DOHH2 (cell line): ENCODE measurements at regions not wholly inside any gene's neighbourhood (a gene's known extent, or its start where the extent isn't known, plus 50 kb on each side); places are given as distances from the start of the nearest gene placed in this dataset.
"Not testable (repeated sequence)": the region's sequence is repeated elsewhere in the genome, so short reads cannot be mapped to it uniquely, and the experiment has no call there.

ENCODE experiments used
- H3F3A ChIP-seq: fragments of 200-600 bp; sonication (generic), shearing (Covaris generic); 2 replicates; pipeline ENCODE4 v1.6.0; 2016; ENCODE audit warnings: antibody characterized with exemption, mild to moderate bottlenecking; ENCODE audit not compliant: control insufficient read depth, insufficient read depth
- H3K27ac ChIP-seq: fragments of 200-600 bp; sonication (generic); 2 replicates; pipeline ENCODE4 v1.5.1; 2014; ENCODE audit warnings: low read depth, mild to moderate bottlenecking, low read length, moderate library complexity
- H3K27me3 ChIP-seq: fragments of 200-600 bp; sonication (generic); 2 replicates; pipeline ENCODE4 v1.6.1; 2014; ENCODE audit warnings: mild to moderate bottlenecking, low read length, mixed read lengths; ENCODE audit not compliant: control insufficient read depth
- H3K36me3 ChIP-seq: fragments of 200-600 bp; sonication (generic); 2 replicates; pipeline ENCODE4 v1.6.1; 2014; ENCODE audit warnings: mild to moderate bottlenecking, low read length, moderate library complexity, mixed read lengths; ENCODE audit not compliant: control insufficient read depth
- H3K4me1 ChIP-seq: fragments of 200-600 bp; sonication (generic); 2 replicates; pipeline ENCODE4 v1.6.1; 2014; ENCODE audit warnings: mild to moderate bottlenecking, low read length, mixed read lengths; ENCODE audit not compliant: control insufficient read depth
- H3K4me2 ChIP-seq: fragments of 200-600 bp; sonication (generic); 2 replicates; pipeline ENCODE4 v1.6.0; 2014; ENCODE audit warnings: mild to moderate bottlenecking, low read length, moderate library complexity
- H3K4me3 ChIP-seq: fragments of 200-600 bp; sonication (generic); 2 replicates; pipeline ENCODE4 v1.5.1; 2014; ENCODE audit warnings: mild to moderate bottlenecking, low read length, mixed read lengths
- H3K79me2 ChIP-seq: fragments of 200-600 bp; sonication (generic); 2 replicates; pipeline ENCODE4 v1.6.1; 2014; ENCODE audit warnings: mild to moderate bottlenecking, low read length, mixed read lengths; ENCODE audit not compliant: control insufficient read depth
- H3K9me2 ChIP-seq: fragments of 200-600 bp; sonication (generic); replicated peaks from 2 replicates; pipeline ENCODE4 v1.6.1; 2014; ENCODE audit warnings: mild to moderate bottlenecking, low read length, mixed read lengths; ENCODE audit not compliant: control insufficient read depth
- H3K9me3 ChIP-seq: fragments of 200-600 bp; sonication (generic); 2 replicates; pipeline ENCODE4 v1.6.1; 2014; ENCODE audit warnings: antibody characterized with exemption, low read length, mixed read lengths; ENCODE audit not compliant: control insufficient read depth, insufficient read depth
- H4K20me1 ChIP-seq: fragments of 200-600 bp; sonication (generic); 2 replicates; pipeline ENCODE4 v1.6.0; 2014; ENCODE audit warnings: low read depth, mild to moderate bottlenecking, antibody characterized with exemption, low read length, moderate library complexity; ENCODE audit not compliant: control insufficient read depth, insufficient read depth
- CTCF ChIP-seq: fragments of 200-600 bp; sonication (generic); IDR thresholded peaks from one replicate; pipeline ENCODE4 v1.5.1; 2014; ENCODE audit warnings: antibody characterized with exemption, mild to moderate bottlenecking, low read depth, low read length; ENCODE audit not compliant: poor library complexity, severe bottlenecking
- EZH2phosphoT487 ChIP-seq: fragments of 200-600 bp; sonication (generic); IDR thresholded peaks from 2 replicates; pipeline ENCODE4 v1.6.1; 2017; ENCODE audit warnings: borderline replicate concordance, mild to moderate bottlenecking, antibody characterized with exemption, low read length, moderate library complexity, mixed read lengths

- not testable (repeated sequence) for H3K36me3 ChIP-seq, H3K9me3 ChIP-seq, H3F3A ChIP-seq, H3K79me2 ChIP-seq, H3K4me2 ChIP-seq, H3K4me3 ChIP-seq, H3K4me1 ChIP-seq, H3K9me2 ChIP-seq, H4K20me1 ChIP-seq, H3K27ac ChIP-seq, H3K27me3 ChIP-seq
Measured at GRCh38 chr7:63856466-63856865, 142.2 kb upstream of the ZNF722 start.

GRCh38 chr7:63867127-63867526 lies 131.5 kb upstream of the ZNF722 start:
- no peaks in the 10 kb centered on the region for H3K9me2 ChIP-seq
- no peaks in the 10 kb centered on the region for H4K20me1 ChIP-seq
- H3K4me3 ChIP-seq: no peak overlapping the region
- no peak overlapping the region for H3K4me2 ChIP-seq
- H3K9me3 ChIP-seq: peaks cover 7% of the 10 kb centered on the region; the same call in 1 of the 2 replicates
- TF ChIP-seq CTCF: no peak
- no peak for TF ChIP-seq EZH2phosphoT487
- no peaks in the 10 kb centered on the region for H3K27me3 ChIP-seq
- no peaks in the 10 kb centered on the region for H3F3A ChIP-seq
- H3K79me2 ChIP-seq: no peaks in the 10 kb centered on the region
- no peaks in the 10 kb centered on the region for H3K36me3 ChIP-seq
- H3K27ac ChIP-seq: no peak overlapping the region
- no peaks in the 10 kb centered on the region for H3K4me1 ChIP-seq

GRCh38 chr7:63874242-63874641 lies 124.4 kb upstream of the ZNF722 start:
- H3K79me2 ChIP-seq, H3F3A ChIP-seq, H3K4me3 ChIP-seq, H3K27ac ChIP-seq, H4K20me1 ChIP-seq, H3K4me2 ChIP-seq, H3K36me3 ChIP-seq, H3K9me2 ChIP-seq, H3K27me3 ChIP-seq, H3K4me1 ChIP-seq: not testable (repeated sequence)
- peaks cover 34% of the 10 kb centered on the region for H3K9me3 ChIP-seq

GRCh38 chr7:63876707-63877322 lies 121.8 kb upstream of the ZNF722 start:
- H3F3A ChIP-seq: no peaks in the 10 kb centered on the region
- peaks cover 45% of the 10 kb centered on the region for H3K9me3 ChIP-seq
- H3K4me3 ChIP-seq: no peak overlapping the region
- no peak overlapping the region for H3K27ac ChIP-seq
- no peaks in the 10 kb centered on the region for H3K79me2 ChIP-seq
- H3K4me1 ChIP-seq: no peaks in the 10 kb centered on the region
- H4K20me1 ChIP-seq: no peaks in the 10 kb centered on the region
- TF ChIP-seq EZH2phosphoT487: no peak
- no peak for TF ChIP-seq CTCF
- H3K36me3 ChIP-seq: no peaks in the 10 kb centered on the region
- no peaks in the 10 kb centered on the region for H3K9me2 ChIP-seq
- H3K27me3 ChIP-seq: no peaks in the 10 kb centered on the region
- H3K4me2 ChIP-seq: no peak overlapping the region
